VCaP (cell line): ENCODE measurements at regions not wholly inside any gene's neighbourhood (a gene's known extent, or its start where the extent isn't known, plus 50 kb on each side); places are given as distances from the start of the nearest gene placed in this dataset.

Source experiments
- H3K27ac ChIP-seq: fragments of 450-650 bp; 2 replicates; pipeline ENCODE4 v1.5.1; 2017
- TF ChIP-seq, protein P1 (sequence below): fragments of 450-650 bp; conservative IDR thresholded peaks from 2 replicates; pipeline ENCODE4 v1.5.1; 2017; ENCODE audit warnings: mild to moderate bottlenecking, moderate library complexity

DNA sequence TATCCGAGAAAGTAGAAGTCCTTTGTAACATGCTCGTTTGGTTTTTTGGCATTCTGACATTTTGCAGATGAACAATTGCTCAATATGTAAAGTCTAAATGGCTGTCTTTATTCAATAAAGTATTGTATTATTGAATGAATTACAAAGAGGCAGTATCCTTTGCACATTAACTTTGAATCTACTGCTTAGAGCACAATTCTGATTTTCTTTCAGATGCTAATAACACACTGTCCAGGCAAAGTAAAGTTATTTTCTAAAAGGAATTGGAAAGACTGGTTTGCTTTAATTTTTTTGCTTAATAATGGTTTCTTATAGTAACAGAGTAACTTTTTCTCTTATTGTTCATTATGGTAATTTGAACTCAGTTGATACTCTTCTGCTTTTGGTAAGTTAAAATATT is 494.8 kb downstream of the RWDD3 start:
- TF ChIP-seq, protein P1, sequence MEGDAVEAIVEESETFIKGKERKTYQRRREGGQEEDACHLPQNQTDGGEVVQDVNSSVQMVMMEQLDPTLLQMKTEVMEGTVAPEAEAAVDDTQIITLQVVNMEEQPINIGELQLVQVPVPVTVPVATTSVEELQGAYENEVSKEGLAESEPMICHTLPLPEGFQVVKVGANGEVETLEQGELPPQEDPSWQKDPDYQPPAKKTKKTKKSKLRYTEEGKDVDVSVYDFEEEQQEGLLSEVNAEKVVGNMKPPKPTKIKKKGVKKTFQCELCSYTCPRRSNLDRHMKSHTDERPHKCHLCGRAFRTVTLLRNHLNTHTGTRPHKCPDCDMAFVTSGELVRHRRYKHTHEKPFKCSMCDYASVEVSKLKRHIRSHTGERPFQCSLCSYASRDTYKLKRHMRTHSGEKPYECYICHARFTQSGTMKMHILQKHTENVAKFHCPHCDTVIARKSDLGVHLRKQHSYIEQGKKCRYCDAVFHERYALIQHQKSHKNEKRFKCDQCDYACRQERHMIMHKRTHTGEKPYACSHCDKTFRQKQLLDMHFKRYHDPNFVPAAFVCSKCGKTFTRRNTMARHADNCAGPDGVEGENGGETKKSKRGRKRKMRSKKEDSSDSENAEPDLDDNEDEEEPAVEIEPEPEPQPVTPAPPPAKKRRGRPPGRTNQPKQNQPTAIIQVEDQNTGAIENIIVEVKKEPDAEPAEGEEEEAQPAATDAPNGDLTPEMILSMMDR = no peak
- H3K27ac ChIP-seq = no peak overlapping the region

DNA sequence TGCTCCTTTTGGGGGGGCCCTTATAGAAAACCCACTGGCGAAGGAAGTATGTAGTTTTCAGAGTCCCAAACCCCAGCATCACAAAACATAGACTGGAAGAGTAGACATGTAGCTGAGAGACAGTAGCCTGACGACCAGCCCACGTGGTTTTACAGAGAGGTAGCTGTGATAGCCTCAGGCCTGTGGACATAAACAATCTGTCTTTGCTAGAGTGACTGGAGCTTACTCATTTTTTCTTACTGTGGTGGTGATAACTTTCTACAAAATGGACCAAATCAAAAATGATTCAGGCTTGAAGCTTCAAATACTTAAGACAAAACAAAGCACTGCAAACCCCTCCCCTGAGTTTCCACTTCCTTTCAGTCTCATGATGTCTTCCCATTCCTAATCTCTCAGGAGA is 497.0 kb downstream of the RWDD3 start:
- H3K27ac ChIP-seq = no peak overlapping the region
- TF ChIP-seq, protein P1 = no peak

DNA sequence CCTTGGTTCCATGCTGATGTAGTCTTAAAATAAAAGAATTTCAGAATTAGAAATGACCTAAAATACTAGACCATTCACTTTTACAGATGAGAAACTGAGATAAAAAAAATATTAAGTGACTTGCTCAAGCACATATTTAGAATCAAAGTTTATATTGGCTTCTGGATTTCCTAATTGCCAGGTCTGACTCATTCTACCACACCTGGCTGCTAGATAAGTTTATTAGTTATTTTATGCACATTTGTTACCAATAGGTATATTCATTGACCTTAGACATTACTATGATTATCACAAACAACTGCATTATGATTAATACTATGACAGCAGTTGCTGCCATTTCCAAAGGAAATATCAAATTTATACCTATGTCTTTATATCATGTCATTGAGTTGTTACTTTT is 497.5 kb downstream of the RWDD3 start:
- H3K27ac ChIP-seq = no peak overlapping the region
- TF ChIP-seq, protein P1 = no peak

DNA sequence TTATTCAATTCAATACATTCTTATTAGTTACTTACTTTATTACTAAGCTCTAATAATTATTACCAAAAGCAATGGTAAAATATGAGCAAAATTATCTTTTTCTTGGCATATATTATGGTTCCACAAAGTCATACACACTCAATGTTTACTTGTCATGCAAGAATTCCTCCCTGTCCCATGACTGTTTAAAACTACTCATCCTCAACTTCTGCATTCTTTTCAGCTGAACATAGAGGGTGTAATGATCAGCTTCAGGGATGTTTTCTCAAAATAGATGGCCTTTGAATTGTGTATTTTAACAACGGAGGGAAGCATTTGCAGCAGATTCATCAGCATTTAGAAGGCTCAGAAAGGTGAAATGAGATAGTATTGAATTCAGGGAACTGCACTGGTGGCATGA is 499.0 kb downstream of the RWDD3 start:
- no peak overlapping the region for H3K27ac ChIP-seq
- TF ChIP-seq, protein P1 = no peak

DNA sequence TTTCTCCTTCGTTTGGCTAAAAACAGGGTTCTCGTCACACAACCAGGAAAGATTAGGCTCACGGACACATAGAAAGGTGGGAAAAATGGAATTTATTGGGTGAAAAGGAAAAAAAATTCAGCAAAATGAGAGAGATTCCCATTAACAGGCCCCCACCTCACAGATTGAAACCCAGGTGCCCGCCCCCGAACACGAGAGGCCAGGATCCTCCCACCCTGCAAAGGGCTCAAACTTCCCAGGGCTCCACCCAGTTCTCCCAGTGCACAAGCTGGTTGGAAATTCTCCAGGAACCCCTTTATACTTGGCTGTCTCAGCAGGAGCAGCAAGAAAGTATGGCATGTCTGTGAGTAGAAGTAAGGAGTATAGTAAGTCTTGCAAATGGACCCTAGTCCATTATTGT is 499.7 kb downstream of the RWDD3 start:
- TF ChIP-seq, protein P1 = no peak
- no peak overlapping the region for H3K27ac ChIP-seq

DNA sequence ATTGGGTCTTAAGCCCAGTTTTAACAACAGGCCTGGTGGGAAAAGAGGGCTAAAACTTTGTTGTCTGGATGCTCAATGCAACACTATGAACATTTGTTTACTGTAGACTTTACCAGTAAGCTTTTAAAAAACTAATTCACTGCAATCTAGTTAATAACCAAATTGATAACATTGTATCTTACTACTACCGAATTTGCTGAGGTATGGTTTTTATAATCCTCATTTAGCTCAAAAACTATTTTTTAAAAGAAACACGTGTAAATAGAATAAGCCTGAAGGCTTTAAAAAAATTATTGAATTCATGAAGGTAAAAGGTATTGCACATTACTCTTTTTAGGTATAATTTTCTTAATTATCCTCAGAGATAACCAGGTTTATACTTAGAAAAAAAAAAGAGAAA is 500.6 kb downstream of the RWDD3 start:
- H3K27ac ChIP-seq = no peak overlapping the region
- TF ChIP-seq, protein P1 = no peak

DNA sequence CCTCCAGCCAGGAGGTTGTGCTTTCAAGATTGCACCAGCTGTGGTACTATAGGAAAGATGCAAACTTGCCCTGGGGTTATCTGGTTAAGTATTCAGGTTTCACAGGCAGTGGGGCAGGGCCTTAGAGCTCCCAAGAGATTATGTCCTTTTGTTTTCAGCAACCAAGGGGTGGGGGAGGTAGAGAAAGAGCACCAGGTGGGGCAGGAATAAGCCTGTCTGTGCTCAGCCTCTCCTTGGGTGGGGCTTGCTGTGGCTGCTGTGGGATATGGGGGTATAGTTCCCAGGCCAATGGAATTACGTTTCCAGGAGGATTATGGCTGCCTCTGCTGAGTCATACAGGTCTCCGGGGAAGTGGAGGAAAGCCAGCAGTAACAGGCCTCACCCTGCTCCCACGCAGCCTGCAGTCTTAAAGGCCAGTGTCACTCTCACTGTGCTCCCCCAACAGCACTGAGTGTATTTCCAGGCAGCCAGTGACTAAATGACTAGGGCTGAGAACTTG is 508.6 kb downstream of the RWDD3 start:
- no peak overlapping the region for H3K27ac ChIP-seq

More for the DNA sequence above, 508.6 kb downstream of the RWDD3 start:
- TF ChIP-seq, protein P1 = no peak
